ENCODE measurements at regions not wholly inside any gene's neighbourhood (a gene's known extent, or its start where the extent isn't known, plus 50 kb on each side); places are given as distances from the start of the nearest gene placed in this dataset.
"Not testable (repeated sequence)": the region's sequence is repeated elsewhere in the genome, so short reads cannot be mapped to it uniquely, and the experiment has no call there.

GRCh38 chr2:7609974-7610373 lies 692.8 kb downstream of the RNF144A start:
- no peak for DNase-seq

DNA sequence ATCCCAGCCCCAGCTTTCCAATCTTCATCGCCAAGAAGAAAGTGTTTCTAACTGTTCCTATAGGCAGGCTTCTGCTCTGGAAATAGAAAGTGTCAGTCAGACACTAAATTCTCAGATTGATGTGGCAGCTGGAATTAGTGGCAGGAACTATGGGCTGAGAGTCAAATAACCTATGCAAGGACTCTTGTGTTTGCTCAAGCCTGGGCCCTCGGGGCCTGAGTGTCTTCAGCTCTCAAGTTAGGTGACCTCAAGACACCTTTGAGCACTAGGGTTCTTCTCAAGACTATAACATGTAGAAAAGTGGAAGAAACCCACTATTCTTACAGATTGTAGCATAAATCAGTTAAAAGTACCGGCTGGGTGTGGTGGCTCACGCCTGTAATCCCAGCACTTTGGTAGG lies 694.5 kb downstream of the RNF144A start:
- no peak for DNase-seq

DNA sequence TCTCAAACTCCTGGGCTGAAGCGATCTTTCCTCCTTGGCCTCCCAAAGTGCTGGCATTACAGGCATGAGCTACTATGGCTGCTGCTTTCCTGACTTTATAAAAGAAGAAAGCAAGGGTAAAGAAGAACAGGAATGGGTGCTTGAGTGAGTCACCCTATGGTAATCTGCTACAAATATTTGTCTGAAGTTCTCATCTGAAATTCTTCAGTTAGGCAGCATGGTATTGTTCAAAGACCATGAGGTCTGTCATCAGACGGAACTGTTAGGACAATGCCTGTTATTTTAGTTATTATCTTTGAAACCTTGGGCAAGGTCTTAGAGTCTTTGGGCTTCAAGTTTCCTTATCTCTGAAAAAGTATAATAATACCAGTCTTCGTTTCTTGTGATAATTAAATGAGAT lies 695.8 kb downstream of the RNF144A start:
- no peak for DNase-seq

DNA sequence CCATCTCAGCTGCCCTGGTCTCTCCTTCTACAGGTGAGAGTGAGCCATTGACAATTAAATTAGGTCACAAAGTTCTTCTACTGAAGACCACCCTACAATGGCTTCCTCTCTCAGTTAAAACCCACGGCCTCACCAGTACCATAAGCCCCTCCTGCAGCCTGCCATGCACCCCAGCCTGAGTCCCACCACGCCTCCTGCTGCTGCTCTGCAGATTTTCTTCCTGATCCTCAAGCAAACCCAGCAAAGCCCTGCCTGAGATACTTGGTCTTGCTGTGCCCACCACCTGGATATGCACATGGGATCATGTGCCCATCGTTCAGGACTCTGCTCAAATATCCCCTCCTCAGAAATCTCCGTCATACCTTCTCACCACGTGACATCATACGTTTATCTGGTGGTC lies 696.6 kb downstream of the RNF144A start:
- DNase-seq, result no peak

GRCh38 chr2:7618031-7618430 lies 700.8 kb downstream of the RNF144A start:
- no peak for DNase-seq

- no peak for DNase-seq
Observed at GRCh38 chr2:7619203-7619970, 702.2 kb downstream of the RNF144A start.

DNA sequence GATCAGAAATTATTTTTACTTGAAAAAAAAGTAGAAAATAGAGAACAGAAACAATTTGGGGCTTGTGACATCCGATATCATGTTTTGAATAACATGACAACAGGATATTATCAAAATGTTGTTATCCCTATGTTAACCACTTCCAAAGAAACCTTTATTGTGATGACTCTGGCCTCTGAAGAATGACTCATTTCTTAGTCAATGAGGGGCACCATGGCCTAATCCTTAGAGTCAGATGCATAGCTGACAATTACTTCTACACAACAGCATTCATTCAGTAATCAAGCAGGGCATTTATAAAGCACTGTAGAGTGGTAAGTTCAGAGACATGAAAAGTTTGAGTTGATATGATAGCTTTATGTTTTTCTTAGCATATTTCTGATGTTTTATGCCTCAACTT lies 703.0 kb downstream of the RNF144A start:
- DNase-seq, result no peak

DNA sequence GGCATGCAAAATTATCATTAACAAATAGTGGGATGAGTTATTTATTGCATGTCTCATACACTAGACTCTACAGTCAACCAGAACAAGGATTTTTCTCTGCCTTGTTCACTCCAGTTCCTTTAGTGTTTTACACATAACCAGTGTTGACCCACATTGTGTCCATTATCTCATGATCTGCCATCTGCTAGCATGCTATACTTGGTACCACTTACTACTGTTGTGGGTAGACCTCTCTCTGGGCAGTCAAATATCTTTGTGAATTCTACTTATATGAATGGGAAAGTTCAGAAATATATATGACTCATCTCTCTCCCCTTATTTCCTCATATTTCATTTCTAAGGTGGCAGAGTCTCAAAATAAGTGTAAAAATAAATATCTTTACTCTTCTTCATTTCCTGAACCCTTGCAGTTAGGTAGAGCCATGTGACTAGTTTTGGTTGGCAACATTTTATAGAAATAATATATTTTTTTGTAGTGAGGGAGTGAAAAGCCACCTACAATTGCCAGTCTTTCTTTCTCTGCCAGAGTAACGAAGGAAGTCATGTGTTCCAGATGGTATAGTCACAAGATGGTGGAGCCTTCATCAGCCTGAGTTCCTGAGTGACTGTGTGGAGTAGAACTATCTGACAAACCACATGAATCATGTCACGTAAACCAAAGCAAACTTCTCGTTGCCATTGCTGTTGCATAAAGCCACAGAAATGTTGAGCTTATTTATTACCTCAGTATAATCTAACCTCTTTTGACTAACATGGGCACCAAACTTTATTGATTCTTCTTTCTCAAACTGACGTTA lies 704.0 kb downstream of the RNF144A start:
- DNase-seq, result no peak

GRCh38 chr2:7625392-7626138 lies 708.4 kb downstream of the RNF144A start:
- DNase-seq, result no peak

DNA sequence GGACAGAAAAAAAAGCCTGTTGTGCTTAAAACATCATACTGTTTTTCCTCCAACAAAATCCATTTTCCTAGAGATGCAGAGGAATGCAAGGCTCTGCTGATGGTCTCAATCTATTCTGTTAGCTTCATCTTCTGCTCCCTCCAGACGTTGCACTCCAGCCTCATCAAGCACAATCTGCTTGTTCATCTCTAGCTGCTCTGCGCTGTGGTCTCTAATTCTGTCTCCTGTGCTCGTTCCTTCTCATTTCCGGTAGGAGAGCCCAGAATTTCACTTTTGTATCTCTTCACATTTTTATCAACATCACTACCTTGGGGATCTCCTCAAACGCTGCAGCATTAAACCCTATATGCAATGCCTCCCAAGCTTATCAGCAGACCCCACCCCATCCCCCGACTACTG lies 708.9 kb downstream of the RNF144A start:
- DNase-seq, result no peak

- DNase-seq, result no peak
Observed at GRCh38 chr2:7627583-7627982, 710.4 kb downstream of the RNF144A start.

GRCh38 chr2:7632420-7632819 lies 715.2 kb downstream of the RNF144A start:
- no peak for DNase-seq

GRCh38 chr2:7633566-7634153 lies 716.4 kb downstream of the RNF144A start:
- no peak for DNase-seq

DNA sequence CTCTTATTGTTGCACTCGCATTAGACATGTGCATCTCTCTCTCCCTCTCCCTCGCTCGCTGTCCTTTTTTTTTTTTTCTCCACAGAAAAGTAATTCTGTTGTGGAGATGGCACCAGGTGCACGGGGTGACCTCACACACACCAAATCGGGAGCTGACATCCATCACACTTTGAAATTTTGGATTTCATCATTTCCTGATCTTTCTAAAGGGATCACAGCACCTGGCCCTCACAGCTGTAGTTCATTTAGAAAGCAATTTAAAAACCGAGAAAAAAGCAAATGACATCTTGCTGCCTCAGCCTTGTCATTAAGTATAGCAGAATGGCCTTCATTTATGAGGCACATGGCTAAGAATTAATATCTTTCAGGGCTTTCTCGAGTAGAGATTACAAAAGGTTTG lies 717.2 kb downstream of the RNF144A start:
- DNase-seq, result no peak

DNA sequence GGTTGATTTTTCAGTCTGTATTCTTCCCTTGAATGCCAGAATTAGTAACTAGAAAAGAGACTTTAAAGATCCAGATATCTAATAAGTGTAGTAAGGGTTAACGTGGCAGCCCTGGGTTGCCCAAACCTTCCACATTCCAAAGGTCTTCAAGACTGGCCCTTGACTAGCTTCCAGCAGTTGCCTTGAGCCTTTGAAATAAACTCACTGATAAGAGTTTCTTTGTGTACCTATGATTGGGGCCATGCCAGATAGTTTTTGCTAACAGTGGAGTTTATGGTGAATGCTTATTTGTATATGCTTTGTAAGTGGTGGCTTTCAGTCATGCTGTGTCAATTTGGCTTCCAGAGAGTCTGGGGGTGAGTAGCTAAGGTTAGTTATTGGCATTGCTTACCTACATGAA lies 722.3 kb downstream of the RNF144A start:
- no peak for DNase-seq

- not testable (repeated sequence) for DNase-seq
Observed at GRCh38 chr2:7641272-7641671, 724.1 kb downstream of the RNF144A start.

DNA sequence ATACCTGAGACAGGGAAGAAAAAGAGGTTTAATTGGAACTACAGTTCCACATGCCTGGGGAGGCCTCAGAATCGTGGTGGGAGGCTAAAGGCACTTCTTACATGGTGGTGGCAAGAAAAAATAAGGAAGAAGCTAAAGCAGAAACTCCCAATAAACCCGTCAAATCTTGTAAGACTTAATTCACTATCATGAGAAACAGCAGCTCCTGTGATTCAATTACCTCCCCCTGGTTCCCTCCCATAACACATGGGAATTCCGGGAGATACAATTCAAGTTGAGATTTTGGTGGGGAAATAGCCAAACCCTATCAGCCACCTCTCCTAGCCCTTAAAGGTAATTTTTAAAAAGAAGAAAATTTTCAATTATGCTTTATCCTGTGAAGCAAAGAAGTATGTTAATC lies 728.8 kb downstream of the RNF144A start:
- no peak for DNase-seq

DNA sequence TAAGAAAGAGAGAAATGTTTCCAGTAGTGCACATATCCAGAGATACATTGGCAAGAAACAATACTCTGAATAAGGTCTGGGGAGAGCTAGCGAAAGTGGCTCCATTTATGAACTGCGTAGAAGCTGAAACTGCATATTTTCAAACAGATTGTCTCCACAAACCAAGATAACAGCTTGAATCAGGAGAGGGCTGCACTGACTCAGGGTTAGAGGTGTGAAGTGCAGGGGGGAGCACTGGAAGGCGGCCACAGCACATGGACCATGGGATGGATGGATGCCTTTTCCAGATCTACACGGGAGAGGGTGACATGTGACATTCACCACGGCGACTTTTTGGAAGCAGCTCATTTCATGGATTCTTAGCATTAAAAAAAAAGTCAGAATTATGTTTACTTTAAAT lies 729.4 kb downstream of the RNF144A start:
- DNase-seq, result no peak

DNA sequence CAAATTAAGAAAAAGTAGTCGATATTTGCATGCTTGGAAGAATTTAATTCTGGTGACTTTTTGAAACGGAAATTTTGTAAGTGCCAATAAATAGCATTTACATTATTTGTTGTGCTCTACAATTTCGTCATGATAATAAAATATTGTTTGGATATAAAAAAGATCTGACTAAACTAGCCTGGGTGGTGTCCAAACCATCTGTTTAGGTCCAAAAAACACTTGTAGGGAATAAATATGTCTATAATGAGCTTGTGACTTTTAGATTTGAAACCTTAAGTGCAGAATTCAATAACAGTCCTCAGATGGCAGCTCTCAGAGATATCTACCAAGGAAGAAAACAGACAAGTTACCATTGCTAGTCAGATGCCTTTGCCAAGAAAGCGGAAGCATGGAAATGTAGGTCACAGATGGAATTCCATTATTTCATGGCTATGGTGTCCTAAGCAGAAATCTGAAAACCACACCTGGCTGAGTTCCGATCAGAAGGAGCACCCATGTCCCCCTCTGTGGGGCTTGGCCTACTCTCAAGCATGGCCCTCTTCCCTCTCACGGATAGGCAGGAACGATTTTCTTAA lies 731.1 kb downstream of the RNF144A start:
- no peak for DNase-seq

GRCh38 chr2:7649461-7650228 lies 732.4 kb downstream of the RNF144A start:
- DNase-seq, result no peak

GRCh38 chr2:7653617-7654016 lies 736.4 kb downstream of the RNF144A start:
- no peak for DNase-seq

GRCh38 chr2:7655629-7656028 lies 738.4 kb downstream of the RNF144A start:
- DNase-seq, result no peak

Data from NCI-H187 treated with DMSO at 0.1 percent for 48 hours (cell line).